C4-2B (cell line): ENCODE measurements at regions not wholly inside any gene's neighbourhood (a gene's known extent, or its start where the extent isn't known, plus 50 kb on each side); places are given as distances from the start of the nearest gene placed in this dataset.
"Not testable (repeated sequence)": the region's sequence is repeated elsewhere in the genome, so short reads cannot be mapped to it uniquely, and the experiment has no call there.

Experiments
- H3K27ac ChIP-seq: fragments of 450-650 bp; 2 replicates; pipeline ENCODE4 v1.5.1; 2017
- ZFX ChIP-seq: fragments of 450-650 bp; IDR thresholded peaks from 2 replicates; pipeline ENCODE4 v1.6.1; 2017
- TF ChIP-seq, protein P1 (sequence below): fragments of 450-650 bp; conservative IDR thresholded peaks from 2 replicates; pipeline ENCODE4 v1.5.1; 2017; ENCODE audit warnings: mild to moderate bottlenecking

DNA sequence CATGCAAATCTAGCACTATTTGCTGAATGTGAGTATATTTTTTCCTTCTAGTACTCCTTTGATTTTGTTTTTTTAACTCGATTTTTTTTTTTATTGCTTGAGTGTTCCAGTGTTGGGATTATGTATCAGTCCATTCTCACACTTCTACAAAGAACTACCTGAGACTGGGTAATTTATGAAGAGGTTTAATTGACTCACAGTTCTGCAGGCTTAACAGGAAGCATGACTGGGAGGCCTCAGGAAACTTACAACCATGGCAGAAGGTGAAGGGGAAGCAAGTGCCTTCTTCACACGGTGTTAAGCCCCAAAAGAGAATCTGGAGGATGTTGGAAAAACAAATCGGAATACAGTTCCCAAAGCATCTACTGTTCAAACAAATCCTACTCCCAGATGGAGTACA lies 69.1 kb downstream of the ZNF518B start:
- not testable (repeated sequence) for H3K27ac ChIP-seq

DNA sequence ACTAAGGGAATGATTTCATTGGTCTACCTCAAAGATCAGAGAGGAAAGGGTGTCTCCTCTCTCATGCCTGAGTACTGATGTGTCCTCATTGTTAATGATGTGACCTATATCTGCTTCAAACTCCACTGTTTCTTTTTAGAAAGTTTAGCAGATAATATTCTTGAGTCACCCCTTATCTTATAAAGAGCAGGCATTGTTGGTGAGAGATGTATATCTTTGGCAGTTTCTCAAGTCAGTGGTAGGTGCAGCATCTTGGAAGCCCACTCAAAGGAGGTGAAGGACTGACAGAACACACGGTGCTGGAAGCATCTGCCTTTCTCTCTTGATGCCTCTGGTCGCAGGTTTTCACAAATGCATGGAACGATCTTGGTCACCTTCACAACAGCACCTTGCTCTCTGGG lies 71.2 kb downstream of the ZNF518B start:
- H3K27ac ChIP-seq, result no peak overlapping the region
- TF ChIP-seq, protein P1, sequence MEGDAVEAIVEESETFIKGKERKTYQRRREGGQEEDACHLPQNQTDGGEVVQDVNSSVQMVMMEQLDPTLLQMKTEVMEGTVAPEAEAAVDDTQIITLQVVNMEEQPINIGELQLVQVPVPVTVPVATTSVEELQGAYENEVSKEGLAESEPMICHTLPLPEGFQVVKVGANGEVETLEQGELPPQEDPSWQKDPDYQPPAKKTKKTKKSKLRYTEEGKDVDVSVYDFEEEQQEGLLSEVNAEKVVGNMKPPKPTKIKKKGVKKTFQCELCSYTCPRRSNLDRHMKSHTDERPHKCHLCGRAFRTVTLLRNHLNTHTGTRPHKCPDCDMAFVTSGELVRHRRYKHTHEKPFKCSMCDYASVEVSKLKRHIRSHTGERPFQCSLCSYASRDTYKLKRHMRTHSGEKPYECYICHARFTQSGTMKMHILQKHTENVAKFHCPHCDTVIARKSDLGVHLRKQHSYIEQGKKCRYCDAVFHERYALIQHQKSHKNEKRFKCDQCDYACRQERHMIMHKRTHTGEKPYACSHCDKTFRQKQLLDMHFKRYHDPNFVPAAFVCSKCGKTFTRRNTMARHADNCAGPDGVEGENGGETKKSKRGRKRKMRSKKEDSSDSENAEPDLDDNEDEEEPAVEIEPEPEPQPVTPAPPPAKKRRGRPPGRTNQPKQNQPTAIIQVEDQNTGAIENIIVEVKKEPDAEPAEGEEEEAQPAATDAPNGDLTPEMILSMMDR, result no peak
- no peak for TF ChIP-seq ZFX

- H3K27ac ChIP-seq, result no peak overlapping the region
Observed at GRCh38 chr4:10384974-10385373, 72.3 kb downstream of the ZNF518B start.

GRCh38 chr4:10383417-10383816 lies 73.8 kb downstream of the ZNF518B start:
- no peak for TF ChIP-seq ZFX
- TF ChIP-seq, protein P1, result no peak
- no peak overlapping the region for H3K27ac ChIP-seq

More at GRCh38 chr4:10384974-10385373, 72.3 kb downstream of the ZNF518B start:
- TF ChIP-seq, protein P1, result no peak
- TF ChIP-seq ZFX, result no peak

- H3K27ac ChIP-seq, result not testable (repeated sequence)
Observed at GRCh38 chr4:10382171-10382570, 75.1 kb downstream of the ZNF518B start.

GRCh38 chr4:10381146-10381545 lies 76.1 kb downstream of the ZNF518B start:
- no peak overlapping the region for H3K27ac ChIP-seq
- TF ChIP-seq, protein P1, result no peak
- TF ChIP-seq ZFX, result no peak

DNA sequence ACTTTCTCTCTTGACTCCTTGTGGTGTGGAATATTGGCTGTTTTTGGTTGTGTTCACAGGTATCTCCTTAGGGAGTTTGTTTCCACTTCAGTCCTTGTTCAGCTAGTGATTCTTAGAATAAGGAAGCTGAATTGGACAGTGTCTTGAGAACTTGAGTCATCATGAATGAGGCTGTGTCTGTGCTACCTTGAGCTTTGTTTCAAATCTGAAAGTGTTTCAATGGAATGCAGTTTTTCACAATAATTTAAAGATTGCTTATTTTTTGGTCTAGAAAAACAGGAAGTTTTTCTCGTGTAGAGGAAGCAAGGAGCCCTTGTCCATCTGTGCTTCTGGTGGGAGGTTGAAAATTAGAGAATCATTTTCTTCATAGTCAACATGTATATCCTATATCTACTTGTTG lies 76.5 kb downstream of the ZNF518B start:
- TF ChIP-seq ZFX, result no peak
- TF ChIP-seq, protein P1, result no peak
- no peak overlapping the region for H3K27ac ChIP-seq

GRCh38 chr4:10371869-10372471 lies 85.3 kb downstream of the ZNF518B start:
- TF ChIP-seq, protein P1, result no peak
- no peak for TF ChIP-seq ZFX
- no peak overlapping the region for H3K27ac ChIP-seq
